Gastroesophageal sphincter (tissue), 4 donors: ENCODE measurements at regions not wholly inside any gene's neighbourhood (a gene's known extent, or its start where the extent isn't known, plus 50 kb on each side); places are given as distances from the start of the nearest gene placed in this dataset.
A peak's percentile ranks its signal among the peaks of the same experiment; 100 is the strongest.
"Not testable (repeated sequence)": the region's sequence is repeated elsewhere in the genome, so short reads cannot be mapped to it uniquely, and the experiment has no call there.

Experiments
- ATAC-seq: fragments of 150-250 bp; one replicate; pipeline ENCODE4 v1.9.1; 2016; ENCODE audit warnings: mild to moderate bottlenecking, moderate library complexity
- H3K27ac ChIP-seq, 4 donors: fragments of 200-600 bp; sonication (generic) in 3 of 4; 1 replicate in 3 of 4; 2 replicates in 1 of 4; pipeline ENCODE4 v1.5.1; 2016 to 2019
- H3K27me3 ChIP-seq: fragments of 200-600 bp; sonication (generic); one replicate; pipeline ENCODE4 v1.5.1; 2019
- H3K36me3 ChIP-seq, 2 donors: fragments of 200-600 bp; sonication (generic); one replicate each; pipeline ENCODE4 v1.5.1; 2019; ENCODE audit warnings: control low read depth in 1 of 2
- H3K4me1 ChIP-seq, 3 donors: fragments of 200-600 bp; sonication (generic); 1 replicate in 2 of 3; 2 replicates in 1 of 3; pipeline ENCODE4 v1.5.1; 2016 to 2019; ENCODE audit warnings: control low read depth in 2 of 3
- H3K4me3 ChIP-seq, 2 donors: fragments of 200-600 bp; sonication (generic); one replicate each; pipeline ENCODE4 v1.5.1; 2019; ENCODE audit warnings: mild to moderate bottlenecking in 1 of 2, moderate library complexity in 1 of 2
- H3K9me3 ChIP-seq, 3 donors: fragments of 200-600 bp; sonication (generic); one replicate each; pipeline ENCODE4 v1.5.1; 2017 to 2019; ENCODE audit warnings: control low read depth in 2 of 3
- POLR2A ChIP-seq, 2 donors: fragments of 450-650 bp; IDR thresholded peaks; one replicate each; pipeline ENCODE4 v1.6.1; 2017; ENCODE audit warnings: antibody characterized with exemption in 2 of 2, mild to moderate bottlenecking in 2 of 2, moderate library complexity in 1 of 2
- WGBS, 2 donors: methylation state at CpG; one replicate each; pipeline ENCODE4 v1.1.5; 2018; ENCODE audit warnings: low coverage in 1 of 2; 5-methylcytosine and 5-hydroxymethylcytosine counted together

GRCh38 chr10:47711428-47711827 is 52.0 kb downstream of the SYT15B start:
- H3K27ac ChIP-seq, H3K27me3 ChIP-seq, H3K4me3 ChIP-seq, H3K4me1 ChIP-seq, ATAC-seq, H3K36me3 ChIP-seq, H3K9me3 ChIP-seq: not testable (repeated sequence)

- no CpG with 5 or more reads among the region's 4 CpGs for WGBS, 2 donors
- H3K27ac ChIP-seq, H3K36me3 ChIP-seq, H3K9me3 ChIP-seq, H3K4me1 ChIP-seq, H3K27me3 ChIP-seq, H3K4me3 ChIP-seq, ATAC-seq: not testable (repeated sequence)
Measured at GRCh38 chr10:47710443-47710842, 52.9 kb downstream of the SYT15B start.

- Histone ChIP-seq H3K27ac (peak overlapping the region; percentile 74 to 80 (median 78)), H3K4me3 (peak overlapping the region; percentile 50 to 88)
- H3K36me3 ChIP-seq, result not testable (repeated sequence)
Measured at GRCh38 chr10:47705698-47706414, 57.5 kb downstream of the SYT15B start.

GRCh38 chr10:47701285-47701684 is 62.1 kb downstream of the SYT15B start:
- ATAC-seq, H3K27me3 ChIP-seq, H3K9me3 ChIP-seq, H3K36me3 ChIP-seq, H3K4me3 ChIP-seq, H3K4me1 ChIP-seq, H3K27ac ChIP-seq: not testable (repeated sequence)
- 43 to 56% methylated on average over 1 of the region's 1 CpG for WGBS, 2 donors

More at GRCh38 chr10:47705698-47706414, 57.5 kb downstream of the SYT15B start:
- 0% methylated on average over 3 to 6 of the region's 66 CpGs for WGBS, 2 donors
- H3K4me1 ChIP-seq, H3K27me3 ChIP-seq, H3K9me3 ChIP-seq: not testable (repeated sequence)
- TF ChIP-seq POLR2A (IDR thresholded peaks at IDR 0.05), result peak in 1 of 2 donors; percentile 31
- peak; percentile 97 for ATAC-seq

- H3K4me1 ChIP-seq, H3K9me3 ChIP-seq, H3K36me3 ChIP-seq, H3K27me3 ChIP-seq, H3K4me3 ChIP-seq, ATAC-seq, H3K27ac ChIP-seq: not testable (repeated sequence)
Measured at GRCh38 chr10:47699854-47700253, 63.5 kb downstream of the SYT15B start.

GRCh38 chr10:47696170-47696569 is 67.2 kb downstream of the SYT15B start:
- not testable (repeated sequence) for H3K27me3 ChIP-seq, H3K27ac ChIP-seq, H3K4me3 ChIP-seq, H3K4me1 ChIP-seq, H3K36me3 ChIP-seq, H3K9me3 ChIP-seq, ATAC-seq
- WGBS, 2 donors, result 67% methylated on average over 1 of the region's 1 CpG; no CpG with 5 or more reads in 1 of the 2 donors

- not testable (repeated sequence) for H3K36me3 ChIP-seq, H3K9me3 ChIP-seq, H3K4me3 ChIP-seq, ATAC-seq, H3K27me3 ChIP-seq, H3K27ac ChIP-seq, H3K4me1 ChIP-seq
- WGBS, 2 donors, result no CpG with 5 or more reads among the region's 3 CpGs
Measured at GRCh38 chr10:47695149-47695548, 68.2 kb downstream of the SYT15B start.

GRCh38 chr10:47690304-47690703 is 73.1 kb downstream of the SYT15B start:
- H3K9me3 ChIP-seq, H3K4me1 ChIP-seq, H3K27me3 ChIP-seq, ATAC-seq, H3K36me3 ChIP-seq, H3K27ac ChIP-seq, H3K4me3 ChIP-seq: not testable (repeated sequence)
- WGBS, 2 donors, result no CpG with 5 or more reads among the region's 6 CpGs

GRCh38 chr10:47683826-47684475 is 79.4 kb downstream of the SYT15B start:
- WGBS, 2 donors, result no CpG with 5 or more reads among the region's 3 CpGs
- not testable (repeated sequence) for H3K9me3 ChIP-seq, H3K27ac ChIP-seq, H3K4me3 ChIP-seq, H3K27me3 ChIP-seq, H3K36me3 ChIP-seq, ATAC-seq, H3K4me1 ChIP-seq

GRCh38 chr10:47681638-47681990 is 81.8 kb downstream of the SYT15B start:
- no CpG with 5 or more reads among the region's 6 CpGs for WGBS, 2 donors

GRCh38 chr10:47680848-47681637 is 82.3 kb downstream of the SYT15B start:
- not testable (repeated sequence) for H3K27me3 ChIP-seq, H3K4me1 ChIP-seq, ATAC-seq, H3K27ac ChIP-seq, H3K4me3 ChIP-seq, H3K9me3 ChIP-seq, H3K36me3 ChIP-seq
- WGBS, 2 donors, result 42% methylated on average over 2 of the region's 4 CpGs; no CpG with 5 or more reads in 1 of the 2 donors

More at GRCh38 chr10:47681638-47681990, 81.8 kb downstream of the SYT15B start:
- not testable (repeated sequence) for H3K9me3 ChIP-seq, H3K27me3 ChIP-seq, H3K4me3 ChIP-seq, H3K4me1 ChIP-seq, ATAC-seq, H3K27ac ChIP-seq, H3K36me3 ChIP-seq

GRCh38 chr10:47676102-47676501 is 87.3 kb downstream of the SYT15B start:
- H3K4me1 ChIP-seq, H3K9me3 ChIP-seq, H3K4me3 ChIP-seq, H3K27ac ChIP-seq, H3K27me3 ChIP-seq, ATAC-seq, H3K36me3 ChIP-seq: not testable (repeated sequence)
- 50 to 83% methylated on average over 1 of the region's 1 CpG for WGBS, 2 donors

GRCh38 chr10:47675577-47675976 is 87.8 kb downstream of the SYT15B start:
- not testable (repeated sequence) for H3K9me3 ChIP-seq, H3K4me1 ChIP-seq, H3K4me3 ChIP-seq, ATAC-seq, H3K27me3 ChIP-seq, H3K36me3 ChIP-seq, H3K27ac ChIP-seq

- H3K4me1 ChIP-seq, H3K36me3 ChIP-seq, H3K27me3 ChIP-seq, ATAC-seq, H3K4me3 ChIP-seq, H3K9me3 ChIP-seq, H3K27ac ChIP-seq: not testable (repeated sequence)
- WGBS, 2 donors, result no CpG with 5 or more reads among the region's 1 CpG
Measured at GRCh38 chr10:47673128-47673527, 90.3 kb downstream of the SYT15B start.
